CD4-positive, alpha-beta memory T cell (primary cell): ENCODE measurements at regions not wholly inside any gene's neighbourhood (a gene's known extent, or its start where the extent isn't known, plus 50 kb on each side); places are given as distances from the start of the nearest gene placed in this dataset.

Source experiments
- CTCF ChIA-PET: fragments of 350-600 bp; sonication (Branson Sonifier 250); formaldehyde crosslinking; loops from one replicate; lab custom pipeline; 2021; ENCODE audit warnings: inconsistent platforms; ENCODE audit not compliant: partially characterized antibody; lab: Charles Lee
- POLR2A ChIA-PET: fragments of 350-600 bp; sonication (Branson Sonifier 250); formaldehyde crosslinking; loops from one replicate; lab custom pipeline; 2021; ENCODE audit not compliant: partially characterized antibody; lab: Charles Lee
- DNase-seq, 5 donors: peaks; one replicate each; pipeline versions ENCODE4 v3.0.0 to v3.0.0-alpha.2; 2020 to 2022; ENCODE audit warnings: mixed read lengths in 1 of 5
- H3K27ac ChIP-seq: one replicate; pipeline ENCODE4 v1.7.0; 2013; ENCODE audit warnings: low read depth, low read length
- H3K27me3 ChIP-seq: 2 replicates; pipeline ENCODE4 v1.7.0; 2013; ENCODE audit warnings: mild to moderate bottlenecking, low read length, moderate library complexity; ENCODE audit not compliant: insufficient read depth
- H3K36me3 ChIP-seq: 2 replicates; pipeline ENCODE4 v1.7.0; 2013; ENCODE audit warnings: mild to moderate bottlenecking, low read length, moderate library complexity; ENCODE audit not compliant: insufficient read depth
- H3K4me1 ChIP-seq: 2 replicates; pipeline ENCODE4 v1.7.0; 2013; ENCODE audit warnings: mild to moderate bottlenecking, low read length, moderate library complexity; ENCODE audit not compliant: insufficient read depth
- H3K4me3 ChIP-seq, 2 donors: one replicate each; pipeline ENCODE4 v1.7.0; 2013; ENCODE audit warnings: low read length in 2 of 2, mild to moderate bottlenecking in 1 of 2
- H3K9me3 ChIP-seq, 2 donors: one replicate each; pipeline ENCODE4 v1.7.0; 2013; ENCODE audit warnings: low read length in 2 of 2, control low read depth in 1 of 2; ENCODE audit not compliant: control insufficient read depth in 1 of 2
- H3K27ac Mint-ChIP-seq, 7 donors: one replicate each; pipeline ENCODE4 v1.8.0; 2020 to 2021; ENCODE audit warnings: mixed read lengths in 7 of 7, mild to moderate bottlenecking in 6 of 7, inconsistent platforms in 3 of 7, moderate library complexity in 3 of 7
- H3K27me3 Mint-ChIP-seq, 2 donors: one replicate each; pipeline ENCODE4 v1.8.0; 2020 to 2021; ENCODE audit warnings: mixed read lengths in 2 of 2
- H3K36me3 Mint-ChIP-seq, 2 donors: one replicate each; pipeline ENCODE4 v1.8.0; 2020 to 2021; ENCODE audit warnings: mixed read lengths in 2 of 2, inconsistent platforms in 1 of 2, mild to moderate bottlenecking in 1 of 2
- H3K4me1 Mint-ChIP-seq, 4 donors: one replicate each; pipeline ENCODE4 v1.8.0; 2020 to 2021; ENCODE audit warnings: mixed read lengths in 4 of 4, mild to moderate bottlenecking in 1 of 4
- H3K4me3 Mint-ChIP-seq, 8 donors: one replicate each; pipeline ENCODE4 v1.8.0; 2020 to 2021; ENCODE audit warnings: mixed read lengths in 8 of 8, mild to moderate bottlenecking in 7 of 8, moderate library complexity in 6 of 8, inconsistent platforms in 3 of 8
- H3K9me3 Mint-ChIP-seq, 8 donors: one replicate each; pipeline ENCODE4 v1.8.0; 2020 to 2021; ENCODE audit warnings: mixed read lengths in 8 of 8, mild to moderate bottlenecking in 5 of 8, inconsistent platforms in 3 of 8, moderate library complexity in 1 of 8
- intact Hi-C: fragments of 100-400 bp; cut with micrococcal nuclease; formaldehyde crosslinking; loops from one replicate; pipeline ENCODE4 v1.15.1; 2023

DNA sequence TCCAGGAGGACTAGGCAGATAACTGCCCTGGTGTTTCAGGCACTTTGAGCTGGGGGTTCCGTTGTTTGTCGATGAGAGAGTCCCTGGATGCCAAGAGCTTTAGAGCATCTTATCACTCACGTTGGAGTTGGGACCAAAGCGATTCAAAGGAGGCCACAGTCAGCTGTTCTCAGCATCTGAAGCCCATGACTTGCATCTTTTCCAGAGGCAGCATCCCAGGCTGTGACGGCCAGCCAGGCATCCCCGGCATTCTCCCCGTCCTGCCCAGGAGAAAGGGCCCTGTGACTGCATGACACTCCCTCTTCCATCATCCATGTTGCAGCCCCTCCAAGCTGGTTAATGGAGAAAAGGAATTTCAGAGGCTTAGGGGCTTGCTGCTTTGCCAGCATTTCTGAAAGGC, 520.3 kb downstream of the CDH26 start:
- CTCF ChIA-PET = no interaction called here
- peaks cover 0 to 2% (median 0%) of the 10 kb centered on the region in 8 donors for H3K9me3 Mint-ChIP-seq
- intact Hi-C loops = no loop called here

DNA sequence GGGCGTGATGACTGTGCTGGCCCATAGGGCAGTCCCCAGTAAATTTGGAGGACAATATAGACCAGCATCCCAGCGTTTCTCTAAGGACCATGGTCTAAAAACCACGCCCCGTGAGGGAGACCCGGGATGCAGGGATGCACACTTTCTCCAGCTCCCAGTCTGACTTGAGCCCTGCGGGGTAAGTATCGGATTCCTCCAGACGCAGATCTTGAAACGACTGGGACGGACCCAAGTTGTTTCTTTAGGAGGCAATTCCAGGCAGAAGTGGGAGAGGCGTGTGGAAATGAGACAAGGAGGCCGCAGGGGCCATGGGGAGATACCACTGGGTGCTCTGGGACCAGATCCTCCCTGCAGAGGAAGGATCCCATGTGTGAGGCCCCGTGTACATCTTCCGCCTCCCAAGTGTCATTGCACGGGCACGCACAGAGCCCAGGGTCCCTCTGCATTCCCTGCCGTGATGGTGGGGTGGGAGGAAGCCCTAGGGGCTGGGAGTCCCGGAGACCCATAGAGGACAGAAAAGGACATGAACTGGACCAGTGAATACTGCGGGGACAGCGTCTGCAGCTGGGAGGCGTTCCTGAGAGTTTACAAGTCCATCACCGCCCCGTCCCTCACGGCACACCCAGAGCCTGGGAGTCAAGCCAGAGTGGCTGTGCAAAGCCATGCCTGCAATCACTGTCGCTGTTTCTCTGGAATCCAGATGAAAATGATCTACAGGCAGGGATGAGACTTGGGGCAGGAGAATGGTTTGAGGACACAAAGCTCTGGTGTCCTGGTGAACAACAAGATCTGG, 522.9 kb downstream of the CDH26 start:
- Histone ChIP-seq H3K27ac (no peak overlapping the region), H3K4me3 (no peak overlapping the region), H3K36me3 (no peaks in the 10 kb centered on the region), H3K27me3 (no peaks in the 10 kb centered on the region), H3K9me3 (no peaks in the 10 kb centered on the region), H3K4me1 (no peaks in the 10 kb centered on the region)
- ChIA-PET CTCF (no interaction called here), POLR2A (no interaction called here)
- Mint-ChIP-seq H3K4me3 (no peak overlapping the region), H3K27me3 (peaks cover 2 to 6% of the 10 kb centered on the region in 2 donors), H3K9me3 (peaks cover 0 to 3% (median 0%) of the 10 kb centered on the region in 8 donors), H3K4me1 (no peaks in the 10 kb centered on the region), H3K36me3 (no peaks in the 10 kb centered on the region), H3K27ac (no peak overlapping the region)
- intact Hi-C loops = no loop called here
- no peak for DNase-seq

More for the DNA sequence above, 520.3 kb downstream of the CDH26 start:
- H3K27ac Mint-ChIP-seq = no peak overlapping the region
- no peaks in the 10 kb centered on the region for H3K36me3 Mint-ChIP-seq
- no peak for DNase-seq
- Histone ChIP-seq H3K4me1 (no peaks in the 10 kb centered on the region), H3K27me3 (no peaks in the 10 kb centered on the region), H3K27ac (no peak overlapping the region), H3K36me3 (no peaks in the 10 kb centered on the region), H3K9me3 (no peaks in the 10 kb centered on the region), H3K4me3 (no peak overlapping the region)
- no peak overlapping the region for H3K4me3 Mint-ChIP-seq
- POLR2A ChIA-PET = no interaction called here
- peaks cover 2 to 3% of the 10 kb centered on the region in 2 donors for H3K27me3 Mint-ChIP-seq
- no peaks in the 10 kb centered on the region for H3K4me1 Mint-ChIP-seq

DNA sequence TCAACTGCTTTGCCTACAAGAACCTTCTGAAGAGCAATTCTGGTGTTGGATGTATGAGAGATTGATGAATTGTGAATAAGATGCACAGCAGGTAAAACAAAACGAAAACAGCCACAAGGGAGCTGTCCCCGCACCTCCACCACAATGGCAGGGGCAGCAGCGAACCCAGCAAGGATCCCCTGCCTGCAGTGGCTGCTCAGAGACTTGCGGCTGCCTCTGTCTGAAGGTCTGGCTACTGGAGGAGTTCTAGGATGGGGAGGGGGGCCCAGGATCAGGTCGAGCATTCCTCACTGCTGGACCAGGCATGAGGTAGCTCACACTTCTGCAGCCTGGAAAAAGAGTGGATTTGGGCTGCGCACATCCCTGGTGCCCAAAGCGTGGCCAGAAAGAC, 523.5 kb downstream of the CDH26 start:
- Histone ChIP-seq H3K9me3 (no peaks in the 10 kb centered on the region), H3K36me3 (no peaks in the 10 kb centered on the region), H3K4me3 (no peak overlapping the region), H3K27me3 (no peaks in the 10 kb centered on the region), H3K27ac (no peak overlapping the region), H3K4me1 (no peaks in the 10 kb centered on the region)
- Mint-ChIP-seq H3K27ac (no peak overlapping the region), H3K4me1 (no peaks in the 10 kb centered on the region), H3K9me3 (peaks cover 0 to 3% (median 0%) of the 10 kb centered on the region in 8 donors), H3K4me3 (no peak overlapping the region), H3K27me3 (peaks cover 0 to 6% of the 10 kb centered on the region in 2 donors), H3K36me3 (no peaks in the 10 kb centered on the region)
- CTCF ChIA-PET = no interaction called here
- intact Hi-C loops = no loop called here
- no peak for DNase-seq
- POLR2A ChIA-PET = no interaction called here

DNA sequence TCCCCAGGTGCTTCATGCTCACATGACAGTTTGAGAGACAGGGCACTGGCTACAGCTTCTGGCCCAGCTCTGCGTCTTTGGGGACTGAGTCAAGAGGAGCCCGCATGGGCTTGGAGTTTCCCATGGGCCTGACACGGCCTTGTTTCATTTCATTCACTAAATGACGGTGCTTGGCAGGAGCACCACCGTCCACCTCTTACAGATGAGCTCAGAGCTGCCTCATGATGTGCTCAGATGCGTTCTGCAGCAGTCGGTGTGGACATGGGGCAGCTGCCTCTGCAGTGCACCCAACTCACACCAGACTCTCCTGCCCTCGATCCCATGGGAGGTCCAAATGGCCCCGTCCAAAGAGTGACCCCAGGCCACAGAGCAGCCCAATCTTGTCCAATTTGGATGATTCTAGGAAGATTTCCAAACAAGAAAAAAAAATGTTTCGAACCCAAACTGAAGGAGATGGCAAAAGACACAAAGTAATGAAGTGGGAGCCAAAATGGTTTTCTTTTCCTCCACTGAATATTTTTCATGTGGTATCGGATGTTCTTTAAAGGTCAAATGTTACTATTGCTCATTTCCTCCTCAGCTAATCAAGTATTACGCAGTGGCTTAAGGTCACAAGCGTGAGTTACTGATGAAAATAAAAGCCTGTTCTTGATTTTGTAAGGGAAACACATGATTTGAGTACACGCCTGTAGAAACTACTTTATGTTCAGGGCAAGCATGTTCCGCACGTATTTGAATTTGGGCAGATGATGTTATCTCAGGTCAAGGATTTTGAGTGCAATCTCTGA, 524.2 kb downstream of the CDH26 start:
- no peaks in the 10 kb centered on the region for H3K27me3 ChIP-seq
- intact Hi-C loops = no loop called here
- ChIA-PET POLR2A (no interaction called here), CTCF (no interaction called here)
- H3K27ac Mint-ChIP-seq = no peak overlapping the region
- no peaks in the 10 kb centered on the region for H3K4me1 ChIP-seq
- no peak overlapping the region for H3K4me3 Mint-ChIP-seq
- H3K9me3 ChIP-seq = no peaks in the 10 kb centered on the region
- no peaks in the 10 kb centered on the region for H3K36me3 ChIP-seq
- H3K27ac ChIP-seq = no peak overlapping the region
- H3K36me3 Mint-ChIP-seq = no peaks in the 10 kb centered on the region
- H3K4me3 ChIP-seq = no peak overlapping the region
- H3K4me1 Mint-ChIP-seq = no peaks in the 10 kb centered on the region
- peaks cover 0 to 3% (median 0%) of the 10 kb centered on the region in 8 donors for H3K9me3 Mint-ChIP-seq
- peaks cover 0 to 5% of the 10 kb centered on the region in 2 donors for H3K27me3 Mint-ChIP-seq
- no peak for DNase-seq

DNA sequence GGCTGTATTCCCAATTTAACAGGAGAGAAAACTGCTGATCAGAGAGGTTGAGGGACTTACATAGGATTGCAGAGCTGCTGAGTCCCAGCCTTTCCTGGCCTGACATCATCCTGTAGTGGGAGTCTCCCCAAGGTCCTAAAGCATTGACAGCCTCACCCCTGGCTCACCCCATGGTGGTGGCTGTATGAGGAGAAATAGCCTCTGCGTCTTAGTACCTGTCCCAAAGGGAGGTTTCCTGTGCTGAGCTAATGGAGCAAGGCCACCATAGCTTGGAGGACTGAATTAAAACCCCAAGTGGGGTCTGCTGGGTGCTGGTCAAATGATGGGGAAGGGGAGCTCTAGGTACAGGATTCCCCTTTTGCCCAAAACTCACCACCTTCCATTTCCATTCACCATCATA, 525.1 kb downstream of the CDH26 start:
- intact Hi-C loops = no loop called here
- H3K9me3 ChIP-seq = no peaks in the 10 kb centered on the region
- H3K4me3 ChIP-seq = no peak overlapping the region
- POLR2A ChIA-PET = no interaction called here
- Mint-ChIP-seq H3K4me1 (no peaks in the 10 kb centered on the region), H3K27me3 (peaks cover 0 to 3% of the 10 kb centered on the region in 2 donors), H3K36me3 (no peaks in the 10 kb centered on the region), H3K27ac (no peak overlapping the region), H3K9me3 (peaks cover 0 to 3% (median 0%) of the 10 kb centered on the region in 8 donors), H3K4me3 (no peak overlapping the region)
- no peak overlapping the region for H3K27ac ChIP-seq
- no peaks in the 10 kb centered on the region for H3K36me3 ChIP-seq
- CTCF ChIA-PET = no interaction called here
- no peak for DNase-seq
- no peaks in the 10 kb centered on the region for H3K4me1 ChIP-seq
- no peaks in the 10 kb centered on the region for H3K27me3 ChIP-seq

DNA sequence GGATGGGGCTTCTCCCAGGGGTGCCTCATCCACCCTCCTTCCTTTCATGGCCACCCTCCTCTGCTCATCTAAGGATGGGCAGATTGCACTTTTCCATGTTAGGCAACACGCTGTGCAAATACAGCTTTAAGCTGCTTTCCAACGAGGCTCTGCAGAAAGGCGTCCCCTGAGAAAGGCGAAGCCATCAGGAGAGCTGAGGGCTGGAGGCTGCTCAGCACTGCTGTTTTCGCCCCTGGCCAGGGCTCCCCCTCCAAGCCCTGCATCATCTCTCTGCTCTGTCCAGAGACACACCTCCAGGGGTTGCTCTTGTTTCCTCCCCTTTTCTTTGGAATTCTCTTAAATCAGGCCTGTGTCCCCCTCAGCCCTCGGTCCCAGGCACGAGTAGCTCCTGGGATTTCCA, 526.1 kb downstream of the CDH26 start:
- CTCF ChIA-PET = no interaction called here
- Mint-ChIP-seq H3K27me3 (peaks cover 0 to 3% of the 10 kb centered on the region in 2 donors), H3K9me3 (peaks cover 0 to 3% (median 0%) of the 10 kb centered on the region in 8 donors), H3K4me3 (no peak overlapping the region), H3K27ac (no peak overlapping the region), H3K4me1 (no peaks in the 10 kb centered on the region), H3K36me3 (no peaks in the 10 kb centered on the region)
- POLR2A ChIA-PET = no interaction called here
- Histone ChIP-seq H3K27ac (no peak overlapping the region), H3K36me3 (no peaks in the 10 kb centered on the region), H3K4me1 (no peaks in the 10 kb centered on the region), H3K27me3 (no peaks in the 10 kb centered on the region), H3K9me3 (no peaks in the 10 kb centered on the region), H3K4me3 (no peak overlapping the region)
- intact Hi-C loops = no loop called here
- no peak for DNase-seq

DNA sequence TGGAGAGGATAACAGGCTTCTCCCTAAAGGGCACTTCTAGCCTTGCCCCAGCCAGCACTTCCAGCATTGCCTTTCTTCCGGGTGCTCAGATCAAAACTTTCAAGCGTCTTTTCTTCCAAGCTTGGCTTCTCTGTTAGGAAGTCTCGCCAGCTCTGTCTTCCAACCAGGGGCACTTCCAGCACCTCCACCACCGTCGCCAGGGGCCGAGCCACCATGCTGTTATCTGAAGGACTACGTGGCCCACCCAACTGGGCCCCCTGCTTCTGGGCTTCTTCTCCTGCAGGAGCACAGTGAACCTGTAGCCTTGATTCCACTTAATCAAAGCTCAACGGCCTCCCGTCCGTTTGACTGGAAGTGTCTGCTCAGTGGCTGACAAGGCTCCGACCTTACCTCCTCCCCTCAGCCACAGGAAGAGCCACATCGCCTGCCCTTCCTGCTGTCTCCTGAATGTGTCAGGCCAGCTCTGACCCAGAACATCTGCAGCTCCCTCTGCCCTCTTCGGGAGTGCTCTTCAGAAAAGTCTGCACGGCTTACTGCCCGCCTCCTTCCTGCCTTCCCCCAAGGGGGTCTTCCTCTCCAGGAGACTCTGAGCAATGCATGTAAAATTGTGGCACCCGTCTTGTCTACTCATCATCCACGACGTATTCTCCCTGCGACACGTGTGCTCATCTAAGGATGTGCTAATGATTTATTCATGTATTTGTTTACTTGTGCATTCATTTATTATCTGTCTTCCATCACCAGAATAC, 527.0 kb downstream of the CDH26 start:
- Mint-ChIP-seq H3K4me3 (no peak overlapping the region), H3K27ac (no peak overlapping the region), H3K27me3 (peaks cover 0 to 3% of the 10 kb centered on the region in 2 donors), H3K9me3 (peaks cover 0 to 3% (median 0%) of the 10 kb centered on the region in 8 donors), H3K36me3 (no peaks in the 10 kb centered on the region), H3K4me1 (no peaks in the 10 kb centered on the region)
- Histone ChIP-seq H3K27ac (no peak overlapping the region), H3K4me3 (no peak overlapping the region), H3K27me3 (no peaks in the 10 kb centered on the region), H3K9me3 (no peaks in the 10 kb centered on the region), H3K4me1 (no peaks in the 10 kb centered on the region), H3K36me3 (no peaks in the 10 kb centered on the region)
- DNase-seq = no peak
- intact Hi-C loops = no loop called here
- CTCF ChIA-PET = no interaction called here
- POLR2A ChIA-PET = no interaction called here
